SK-N-SH (cell line): ENCODE measurements at regions not wholly inside any gene's neighbourhood (a gene's known extent, or its start where the extent isn't known, plus 50 kb on each side); places are given as distances from the start of the nearest gene placed in this dataset.

Experiments
- CTCF ChIA-PET: fragments of 300-600, 350-600 bp; formaldehyde crosslinking; extraction: SDS; loops from one replicate; lab custom pipeline; 2021; lab: Yijun Ruan, JAX
- POLR2A ChIA-PET: fragments of 350-600 bp; sonication (Branson Sonifier 250); formaldehyde crosslinking; extraction: SDS; loops from one replicate; lab custom pipeline; 2020; ENCODE audit warnings: antibody characterized with exemption, inconsistent platforms; lab: Yijun Ruan, JAX
- DNase-seq: peaks from one replicate; pipeline ENCODE4 v3.0.0; 2012
- H2AFZ ChIP-seq: fragments of 200-600 bp; sonication (generic); 2 replicates; pipeline ENCODE4 v1.8.1; 2016; ENCODE audit warnings: antibody characterized with exemption, mild to moderate bottlenecking, low read depth
- H3F3A ChIP-seq: fragments of 200-600 bp; sonication (generic); replicated peaks from 2 replicates; pipeline ENCODE3; 2016; ENCODE audit warnings: antibody characterized with exemption, mild to moderate bottlenecking; ENCODE audit not compliant: insufficient read depth
- H3K27ac ChIP-seq, 2 experiments: fragments of 200-500 bp in 1 of 2; fragments of 200-600 bp in 1 of 2; sonication (Bioruptor generic) in 1 of 2; sonication (generic), shearing (Covaris generic) in 1 of 2; 2 replicates each; pipeline versions ENCODE4 v1.5.1 to v1.6.1; 2014 to 2016; ENCODE audit warnings: low read depth in 2 of 2, inconsistent platforms in 1 of 2, low read length in 1 of 2, mild to moderate bottlenecking in 1 of 2, mixed read lengths in 1 of 2
- H3K27me3 ChIP-seq: fragments of 200-600 bp; sonication (generic), shearing (Covaris generic); 2 replicates; pipeline ENCODE4 v1.6.1; 2016; ENCODE audit warnings: mixed run types; ENCODE audit not compliant: insufficient read depth
- H3K36me3 ChIP-seq, 2 experiments: fragments of 200-500 bp in 1 of 2; fragments of 200-600 bp in 1 of 2; sonication (Bioruptor generic) in 1 of 2; sonication (generic) in 1 of 2; replicated peaks in 1 of 2; 2 replicates each; pipeline versions ENCODE3 to v1.5.1; 2014 to 2016; ENCODE audit warnings: low read length in 1 of 2, mild to moderate bottlenecking in 1 of 2; ENCODE audit not compliant: insufficient read depth in 2 of 2, control insufficient read depth in 1 of 2
- H3K4me1 ChIP-seq, 2 experiments: fragments of 200-500 bp in 1 of 2; fragments of 200-600 bp in 1 of 2; sonication (Bioruptor generic) in 1 of 2; sonication (generic), shearing (Covaris generic) in 1 of 2; 2 replicates each; pipeline versions ENCODE4 v1.5.1 to v1.6.1; 2014 to 2016; ENCODE audit warnings: low read depth in 1 of 2, low read length in 1 of 2, mixed run types in 1 of 2; ENCODE audit not compliant: insufficient read depth in 2 of 2, control insufficient read depth in 1 of 2
- H3K4me2 ChIP-seq: fragments of 200-600 bp; sonication (generic), shearing (Covaris generic); 2 replicates; pipeline ENCODE4 v1.6.1; 2017; ENCODE audit warnings: mixed run types
- H3K4me3 ChIP-seq, 2 experiments: fragments of 200-500 bp in 1 of 2; fragments of 200-600 bp in 1 of 2; sonication (Bioruptor generic) in 1 of 2; sonication (generic), shearing (Covaris generic) in 1 of 2; 2 replicates each; pipeline versions ENCODE4 v1.5.1 to v1.8.1; 2014 to 2016; ENCODE audit warnings: low read depth in 2 of 2, inconsistent platforms in 1 of 2, low read length in 1 of 2, mild to moderate bottlenecking in 1 of 2, mixed read lengths in 1 of 2, moderate library complexity in 1 of 2
- H3K79me2 ChIP-seq: fragments of 200-600 bp; sonication (generic); 2 replicates; pipeline ENCODE4 v1.8.1; 2017; ENCODE audit warnings: mild to moderate bottlenecking; ENCODE audit not compliant: insufficient read depth
- H3K9ac ChIP-seq: fragments of 200-600 bp; sonication (generic); 2 replicates; pipeline ENCODE4 v1.6.1; 2017; ENCODE audit warnings: mixed run types
- H3K9me2 ChIP-seq: fragments of 200-600 bp; sonication (generic); 2 replicates; pipeline ENCODE4 v1.6.1; 2017; ENCODE audit warnings: mixed run types
- H3K9me3 ChIP-seq: fragments of 200-600 bp; sonication (generic); 2 replicates; pipeline ENCODE4 v1.6.1; 2017; ENCODE audit warnings: mixed run types, mild to moderate bottlenecking, moderate library complexity
- H4K20me1 ChIP-seq: fragments of 200-600 bp; sonication (generic); 2 replicates; pipeline ENCODE4 v1.6.1; 2017; ENCODE audit warnings: mild to moderate bottlenecking, mixed run types; ENCODE audit not compliant: insufficient read depth
- EP300 ChIP-seq, 2 experiments: IDR thresholded peaks; 2 replicates each; pipeline versions ENCODE4 v1.4.0 to v1.6.1; 2012; ENCODE audit warnings: borderline replicate concordance in 1 of 2, low read depth in 1 of 2, low read length in 1 of 2
- FOSL2 ChIP-seq: IDR thresholded peaks from 2 replicates; pipeline ENCODE4 v1.4.0; 2012; ENCODE audit warnings: low read depth, mild to moderate bottlenecking, moderate library complexity, borderline replicate concordance
- FOXJ3 ChIP-seq: sonication (generic); formaldehyde crosslinking; IDR thresholded peaks from 2 replicates; pipeline ENCODE4 v1.5.1; 2020; ENCODE audit warnings: mild to moderate bottlenecking, missing genetic modification reagents
- GATA2 ChIP-seq: sonication (generic); formaldehyde crosslinking; IDR thresholded peaks from 2 replicates; pipeline ENCODE4 v1.5.0; 2020; ENCODE audit warnings: mild to moderate bottlenecking, missing genetic modification reagents
- MEF2A ChIP-seq: IDR thresholded peaks from 2 replicates; pipeline ENCODE4 v1.4.0; 2012; ENCODE audit warnings: low read depth, borderline replicate concordance
- NRF1 ChIP-seq: IDR thresholded peaks from 2 replicates; pipeline ENCODE4 v1.6.1; 2012; ENCODE audit warnings: low read depth, mild to moderate bottlenecking, low read length
- PBX3 ChIP-seq: IDR thresholded peaks from 2 replicates; pipeline ENCODE4; 2012
- RCOR1 ChIP-seq: fragments of 150-350 bp; IDR thresholded peaks from 2 replicates; pipeline ENCODE4 v1.6.1; 2017; ENCODE audit warnings: antibody characterized with exemption, low read length
- REST ChIP-seq: IDR thresholded peaks from 2 replicates; pipeline ENCODE4 v1.6.1; 2012; ENCODE audit warnings: mild to moderate bottlenecking, low read depth, low read length, moderate library complexity
- RFX5 ChIP-seq: IDR thresholded peaks from 2 replicates; pipeline ENCODE4 v1.6.1; 2012; ENCODE audit warnings: mild to moderate bottlenecking, improper control_type of control experiment, low read length
- SIN3A ChIP-seq: IDR thresholded peaks from 2 replicates; pipeline ENCODE4 v1.6.1; 2012; ENCODE audit warnings: low read depth, mild to moderate bottlenecking, low read length, moderate library complexity, borderline replicate concordance
- SMC3 ChIP-seq: IDR thresholded peaks from 2 replicates; pipeline ENCODE4 v1.6.1; 2012; ENCODE audit warnings: low read depth, low read length, improper control_type of control experiment
- TAF1 ChIP-seq: IDR thresholded peaks from 2 replicates; pipeline ENCODE4 v1.6.1; 2012; ENCODE audit warnings: low read depth, mild to moderate bottlenecking, low read length, moderate library complexity, borderline replicate concordance
- YY1 ChIP-seq: IDR thresholded peaks from 2 replicates; pipeline ENCODE4 v1.4.0; 2012; ENCODE audit warnings: low read depth, mild to moderate bottlenecking
- ZBTB33 ChIP-seq: IDR thresholded peaks from 2 replicates; pipeline ENCODE4 v1.4.0; 2012; ENCODE audit warnings: low read depth, borderline replicate concordance
- WGBS: methylation state at CpG from one replicate; pipeline ENCODE4 v1.1.6; 2017; ENCODE audit warnings: low lambda C conversion rate; 5-methylcytosine and 5-hydroxymethylcytosine counted together

GRCh38 chr2:106735807-106736206 lies 150.2 kb downstream of the ST6GAL2 start:
- H3K9ac ChIP-seq: no peak overlapping the region
- no peak for TF ChIP-seq ZBTB33
- TF ChIP-seq SMC3: no peak
- TF ChIP-seq YY1: no peak
- TF ChIP-seq GATA2: no peak
- no peak for TF ChIP-seq FOXJ3 (CRISPR knock-in tag)
- TF ChIP-seq EP300 (IDR thresholded peaks at IDR 0.05; ENCODE audit: borderline replicate concordance in 1 of 2, low read depth in 1 of 2, low read length in 1 of 2): no peak
- TF ChIP-seq MEF2A: no peak
- no peak for TF ChIP-seq RFX5
- TF ChIP-seq NRF1: no peak
- no peak for TF ChIP-seq REST
- TF ChIP-seq, all 33 proteins: peak for 0
- Histone ChIP-seq H3K9me3 (no peaks in the 10 kb centered on the region), H3K27ac (no peak overlapping the region), H3K4me3 (no peak overlapping the region), H3F3A (no peaks in the 10 kb centered on the region), H3K4me1 (no peaks in the 10 kb centered on the region), H3K4me2 (no peak overlapping the region), H2AFZ (no peak overlapping the region), H3K27me3 (no peaks in the 10 kb centered on the region), H3K9me2 (no peaks in the 10 kb centered on the region), H3K79me2 (no peaks in the 10 kb centered on the region), H4K20me1 (no peaks in the 10 kb centered on the region), H3K36me3 (no peaks in the 10 kb centered on the region)
- ChIA-PET POLR2A (no interaction called here), CTCF (interaction anchor here (0.8 kb wide), 1 partner anchor 10 kb away, joined by 4 read pairs; no protein-coding TSS in a partner anchor)
- DNase-seq: no peak
- 37% methylated on average over 5 of the region's 5 CpGs for WGBS

- H3K9me3 ChIP-seq: no peaks in the 10 kb centered on the region
- H3K4me1 ChIP-seq: no peaks in the 10 kb centered on the region
- H3K79me2 ChIP-seq: no peaks in the 10 kb centered on the region
- H3K9me2 ChIP-seq: no peaks in the 10 kb centered on the region
- H3K4me3 ChIP-seq: no peak overlapping the region
- H3K36me3 ChIP-seq: no peaks in the 10 kb centered on the region
- H3K4me2 ChIP-seq: no peak overlapping the region
- 40% methylated on average over 2 of the region's 2 CpGs for WGBS
- DNase-seq: no peak
- no peak overlapping the region for H2AFZ ChIP-seq
- ChIA-PET POLR2A (no interaction called here), CTCF (interaction anchor here (0.8 kb wide), 1 partner anchor 10 kb away, joined by 4 read pairs; no protein-coding TSS in a partner anchor)
- no peaks in the 10 kb centered on the region for H3F3A ChIP-seq
- no peaks in the 10 kb centered on the region for H3K27me3 ChIP-seq
- no peak overlapping the region for H3K9ac ChIP-seq
- H4K20me1 ChIP-seq: no peaks in the 10 kb centered on the region
- TF ChIP-seq PBX3 (no peak), YY1 (no peak), SMC3 (no peak), ZBTB33 (no peak), NRF1 (no peak), SIN3A (no peak), TAF1 (no peak), FOSL2 (no peak), GATA2 (no peak), RCOR1 (no peak)
- no peak overlapping the region for H3K27ac ChIP-seq
These were observed 149.7 kb downstream of the ST6GAL2 start for GRCh38 chr2:106736221-106736620.
